ENCODE measurements at regions not wholly inside any gene's neighbourhood (a gene's known extent, or its start where the extent isn't known, plus 50 kb on each side); places are given as distances from the start of the nearest gene placed in this dataset.
A peak's percentile ranks its signal among the peaks of the same experiment; 100 is the strongest.

DNA sequence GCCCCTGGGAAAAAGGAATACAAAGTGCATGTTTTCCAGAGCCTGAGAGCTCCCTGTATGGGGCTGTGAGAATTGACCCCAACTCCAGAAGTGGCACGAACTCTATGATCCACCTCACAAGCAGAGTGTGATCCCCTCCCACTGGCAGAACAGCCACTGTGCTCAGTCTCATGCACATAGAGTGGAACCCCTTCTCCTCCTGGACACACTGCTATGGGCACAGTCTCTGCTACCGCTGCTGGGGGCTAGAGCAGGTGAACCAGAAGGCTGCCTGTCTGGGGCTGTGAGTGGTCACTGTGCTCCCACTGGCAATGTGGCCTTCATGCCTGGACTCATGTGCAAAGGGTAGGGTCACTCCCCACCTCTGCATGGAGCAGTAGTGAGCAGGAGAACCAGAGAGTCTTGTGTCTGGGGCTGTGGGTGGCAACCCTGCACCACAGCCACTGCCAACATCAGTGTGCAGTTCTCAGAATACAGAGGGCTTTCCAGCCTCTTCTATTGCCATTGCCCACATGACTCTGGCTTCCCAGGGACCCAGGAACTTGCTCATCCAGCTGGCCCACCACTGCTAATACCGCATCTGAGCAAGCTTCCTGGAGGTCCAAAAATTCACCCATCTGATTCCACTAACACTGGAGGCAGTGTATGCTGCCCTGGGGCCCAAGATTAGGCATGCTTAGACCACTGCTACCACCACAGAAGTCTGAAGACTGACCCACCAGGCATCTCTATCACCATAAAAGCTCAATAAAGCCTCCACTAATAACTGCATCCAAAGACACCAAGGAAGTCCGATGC lies 343.7 kb upstream of the SOX14 start:
- Mint-ChIP-seq H3K4me1 (no peaks in the 10 kb centered on the region), H3K27me3 (no peaks in the 10 kb centered on the region), H3K36me3 (no peaks in the 10 kb centered on the region), H3K9me3 (peaks cover 6 to 43% (median 28%) of the 10 kb centered on the region in 8 donors), H3K27ac (peak overlapping the region in 1 of 7 donors; percentile 73), H3K4me3 (no peak overlapping the region)
- intact Hi-C loops (cut with micrococcal nuclease), result no loop called here
- H3K4me1 ChIP-seq (ENCODE audit: insufficient read depth, low read length), result no peaks in the 10 kb centered on the region
- no peak overlapping the region for H3K27ac ChIP-seq (ENCODE audit: low read depth, low read length)
- ChIA-PET CTCF (ENCODE audit: partially characterized antibody) (no interaction called here), POLR2A (ENCODE audit: partially characterized antibody) (no interaction called here)
- no peaks in the 10 kb centered on the region for H3K27me3 ChIP-seq (ENCODE audit: insufficient read depth, low read length)
- DNase-seq, result no peak
- no peaks in the 10 kb centered on the region for H3K36me3 ChIP-seq (ENCODE audit: insufficient read depth, low read length)
- H3K4me3 ChIP-seq (ENCODE audit: low read length in 2 of 2), result no peak overlapping the region
- no peaks in the 10 kb centered on the region for H3K9me3 ChIP-seq (ENCODE audit: control insufficient read depth in 1 of 2, low read length in 2 of 2)

DNA sequence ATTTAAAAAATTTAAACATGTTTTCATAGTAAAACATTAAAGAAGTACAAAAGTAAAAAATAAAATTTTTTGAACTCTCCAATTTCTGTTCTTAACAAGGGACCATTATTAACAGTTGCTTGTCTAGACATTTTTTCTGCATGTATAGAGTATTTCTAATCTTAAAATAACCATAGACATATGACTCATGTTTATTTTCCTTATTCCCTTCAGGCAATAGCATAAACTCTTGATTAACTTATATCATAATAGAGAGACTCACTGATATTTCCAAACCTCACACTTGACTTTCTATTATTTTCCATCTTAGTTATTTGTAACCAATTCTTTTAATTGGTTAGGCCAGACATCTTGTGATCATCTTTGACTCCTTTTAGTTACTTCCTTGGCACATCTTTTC lies 325.6 kb upstream of the SOX14 start:
- Histone ChIP-seq H3K36me3 (ENCODE audit: insufficient read depth, low read length) (no peaks in the 10 kb centered on the region), H3K9me3 (ENCODE audit: control insufficient read depth in 1 of 2, low read length in 2 of 2) (no peaks in the 10 kb centered on the region), H3K27ac (ENCODE audit: low read depth, low read length) (no peak overlapping the region), H3K4me3 (ENCODE audit: low read length in 2 of 2) (no peak overlapping the region), H3K27me3 (ENCODE audit: insufficient read depth, low read length) (no peaks in the 10 kb centered on the region), H3K4me1 (ENCODE audit: insufficient read depth, low read length) (no peaks in the 10 kb centered on the region)
- intact Hi-C loops (cut with micrococcal nuclease), result no loop called here
- Mint-ChIP-seq H3K36me3 (no peaks in the 10 kb centered on the region), H3K9me3 (peaks cover 0 to 16% (median 5%) of the 10 kb centered on the region in 8 donors), H3K4me1 (no peaks in the 10 kb centered on the region), H3K4me3 (no peak overlapping the region), H3K27ac (no peak overlapping the region), H3K27me3 (no peaks in the 10 kb centered on the region)
- DNase-seq, result no peak
- ChIA-PET CTCF (ENCODE audit: partially characterized antibody) (no interaction called here), POLR2A (ENCODE audit: partially characterized antibody) (no interaction called here)

DNA sequence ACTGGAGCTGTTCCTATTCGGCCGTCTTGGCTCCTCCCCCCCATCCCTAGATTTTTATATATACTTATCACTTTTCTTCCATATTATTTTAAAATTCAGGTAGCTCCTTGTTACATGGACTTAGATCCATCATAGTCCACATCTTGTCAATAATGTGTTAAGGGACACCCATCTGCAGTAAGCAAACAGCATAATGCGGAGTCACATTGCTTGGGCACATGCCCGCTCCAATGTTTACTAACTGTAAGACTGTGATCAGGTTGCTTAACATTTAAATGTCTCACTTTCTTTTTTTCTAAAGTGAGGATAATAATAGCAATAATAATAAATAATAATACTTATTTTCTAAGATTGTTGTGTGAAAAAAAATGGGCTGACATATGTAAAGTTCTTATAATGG lies 303.2 kb upstream of the SOX14 start:
- DNase-seq, result no peak
- intact Hi-C loops (cut with micrococcal nuclease), result no loop called here
- no peak overlapping the region for H3K4me3 Mint-ChIP-seq
- H3K27ac ChIP-seq (ENCODE audit: low read depth, low read length), result no peak overlapping the region
- ChIA-PET POLR2A (ENCODE audit: partially characterized antibody) (no interaction called here), CTCF (ENCODE audit: partially characterized antibody) (no interaction called here)
- peaks cover 0 to 13% (median 5%) of the 10 kb centered on the region in 8 donors for H3K9me3 Mint-ChIP-seq
- no peaks in the 10 kb centered on the region for H3K9me3 ChIP-seq (ENCODE audit: control insufficient read depth in 1 of 2, low read length in 2 of 2)
- H3K4me3 ChIP-seq (ENCODE audit: low read length in 2 of 2), result no peak overlapping the region
- no peak overlapping the region for H3K27ac Mint-ChIP-seq
- H3K27me3 ChIP-seq (ENCODE audit: insufficient read depth, low read length), result no peaks in the 10 kb centered on the region
- no peaks in the 10 kb centered on the region for H3K36me3 ChIP-seq (ENCODE audit: insufficient read depth, low read length)
- no peaks in the 10 kb centered on the region for H3K36me3 Mint-ChIP-seq
- H3K4me1 Mint-ChIP-seq, result no peaks in the 10 kb centered on the region
- no peaks in the 10 kb centered on the region for H3K27me3 Mint-ChIP-seq
- H3K4me1 ChIP-seq (ENCODE audit: insufficient read depth, low read length), result no peaks in the 10 kb centered on the region

DNA sequence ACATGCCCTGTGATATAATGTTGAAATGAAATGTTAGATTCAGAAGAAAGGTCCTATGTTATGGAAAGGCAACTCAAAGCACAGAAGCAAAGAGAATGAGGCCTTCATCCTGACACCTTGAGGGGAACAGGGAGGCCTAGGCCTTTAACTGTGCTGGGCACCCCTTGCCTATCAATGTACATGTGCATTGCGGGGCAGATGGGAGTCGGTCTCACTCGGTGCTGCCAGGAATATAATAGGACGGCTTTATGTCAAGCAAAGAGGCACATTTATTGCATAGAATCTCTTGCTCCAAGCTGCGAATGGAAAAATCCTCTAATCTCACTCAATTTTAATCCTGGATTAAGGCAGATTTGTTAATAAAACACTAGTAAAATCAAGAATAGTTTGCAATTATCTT lies 301.0 kb upstream of the SOX14 start:
- no peaks in the 10 kb centered on the region for H3K4me1 ChIP-seq (ENCODE audit: insufficient read depth, low read length)
- H3K27ac Mint-ChIP-seq, result no peak overlapping the region
- H3K27me3 ChIP-seq (ENCODE audit: insufficient read depth, low read length), result no peaks in the 10 kb centered on the region
- no peaks in the 10 kb centered on the region for H3K4me1 Mint-ChIP-seq
- no peaks in the 10 kb centered on the region for H3K27me3 Mint-ChIP-seq
- H3K9me3 Mint-ChIP-seq, result peaks cover 0 to 13% (median 5%) of the 10 kb centered on the region in 8 donors
- no peaks in the 10 kb centered on the region for H3K9me3 ChIP-seq (ENCODE audit: control insufficient read depth in 1 of 2, low read length in 2 of 2)
- ChIA-PET CTCF (ENCODE audit: partially characterized antibody) (no interaction called here), POLR2A (ENCODE audit: partially characterized antibody) (no interaction called here)
- H3K36me3 ChIP-seq (ENCODE audit: insufficient read depth, low read length), result no peaks in the 10 kb centered on the region
- intact Hi-C loops (cut with micrococcal nuclease), result no loop called here
- no peak overlapping the region for H3K4me3 Mint-ChIP-seq
- H3K36me3 Mint-ChIP-seq, result no peaks in the 10 kb centered on the region
- DNase-seq, result no peak
- no peak overlapping the region for H3K4me3 ChIP-seq (ENCODE audit: low read length in 2 of 2)
- no peak overlapping the region for H3K27ac ChIP-seq (ENCODE audit: low read depth, low read length)

DNA sequence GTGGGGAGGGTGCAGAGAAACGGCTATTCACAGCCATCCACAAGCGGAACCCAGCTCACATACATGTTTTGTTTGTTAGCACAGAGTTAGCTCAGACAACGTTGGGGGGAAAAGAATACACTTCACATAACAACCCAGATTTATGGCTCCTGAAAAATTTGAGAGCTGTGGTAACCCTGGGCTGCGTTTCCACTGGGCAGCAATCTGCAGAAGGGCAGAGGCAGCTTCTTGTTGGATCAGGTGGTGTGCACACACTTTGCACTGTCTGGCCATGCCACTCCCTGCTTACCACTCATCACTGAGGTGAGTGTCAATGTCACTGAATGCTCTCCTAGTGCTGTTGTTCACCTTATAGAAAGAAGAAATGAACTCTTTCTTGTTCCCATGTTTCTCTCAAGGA lies 299.8 kb upstream of the SOX14 start:
- H3K27ac Mint-ChIP-seq, result no peak overlapping the region
- Histone ChIP-seq H3K27me3 (ENCODE audit: insufficient read depth, low read length) (no peaks in the 10 kb centered on the region), H3K9me3 (ENCODE audit: control insufficient read depth in 1 of 2, low read length in 2 of 2) (no peaks in the 10 kb centered on the region), H3K4me1 (ENCODE audit: insufficient read depth, low read length) (no peaks in the 10 kb centered on the region), H3K27ac (ENCODE audit: low read depth, low read length) (no peak overlapping the region), H3K4me3 (ENCODE audit: low read length in 2 of 2) (no peak overlapping the region), H3K36me3 (ENCODE audit: insufficient read depth, low read length) (no peaks in the 10 kb centered on the region)
- ChIA-PET POLR2A (ENCODE audit: partially characterized antibody) (no interaction called here), CTCF (ENCODE audit: partially characterized antibody) (no interaction called here)
- DNase-seq, result no peak
- H3K36me3 Mint-ChIP-seq, result no peaks in the 10 kb centered on the region
- intact Hi-C loops (cut with micrococcal nuclease), result no loop called here
- no peak overlapping the region for H3K4me3 Mint-ChIP-seq
- no peaks in the 10 kb centered on the region for H3K27me3 Mint-ChIP-seq
- H3K4me1 Mint-ChIP-seq, result no peaks in the 10 kb centered on the region
- H3K9me3 Mint-ChIP-seq, result peaks cover 0 to 13% (median 5%) of the 10 kb centered on the region in 8 donors

DNA sequence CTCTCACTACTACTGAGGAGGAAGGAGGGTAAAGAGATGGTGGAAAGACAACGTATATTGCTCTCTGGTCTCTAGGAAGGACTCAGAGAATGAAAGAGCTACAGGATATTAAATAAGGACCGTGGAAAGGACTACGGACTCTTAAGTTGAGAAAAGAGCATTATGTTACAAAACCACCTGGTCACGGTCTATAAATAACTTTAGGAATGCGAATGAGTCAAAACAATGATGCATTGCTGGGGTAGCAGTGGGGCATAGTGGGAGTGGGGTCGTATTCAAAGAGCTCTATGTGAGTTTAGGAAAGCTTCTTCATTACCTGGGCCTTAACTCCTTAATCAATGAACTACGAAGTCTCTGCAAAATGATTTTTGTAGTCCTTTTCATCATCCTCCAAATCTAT lies 295.7 kb upstream of the SOX14 start:
- H3K4me1 ChIP-seq (ENCODE audit: insufficient read depth, low read length), result no peaks in the 10 kb centered on the region
- Mint-ChIP-seq H3K4me3 (no peak overlapping the region), H3K27ac (no peak overlapping the region), H3K27me3 (no peaks in the 10 kb centered on the region), H3K9me3 (peaks cover 0 to 4% (median under 1%) of the 10 kb centered on the region in 8 donors), H3K36me3 (no peaks in the 10 kb centered on the region), H3K4me1 (no peaks in the 10 kb centered on the region)
- H3K27me3 ChIP-seq (ENCODE audit: insufficient read depth, low read length), result no peaks in the 10 kb centered on the region
- ChIA-PET POLR2A (ENCODE audit: partially characterized antibody) (no interaction called here), CTCF (ENCODE audit: partially characterized antibody) (no interaction called here)
- H3K27ac ChIP-seq (ENCODE audit: low read depth, low read length), result no peak overlapping the region
- no peak overlapping the region for H3K4me3 ChIP-seq (ENCODE audit: low read length in 2 of 2)
- H3K9me3 ChIP-seq (ENCODE audit: control insufficient read depth in 1 of 2, low read length in 2 of 2), result no peaks in the 10 kb centered on the region
- DNase-seq, result no peak
- intact Hi-C loops (cut with micrococcal nuclease), result no loop called here
- H3K36me3 ChIP-seq (ENCODE audit: insufficient read depth, low read length), result no peaks in the 10 kb centered on the region

DNA sequence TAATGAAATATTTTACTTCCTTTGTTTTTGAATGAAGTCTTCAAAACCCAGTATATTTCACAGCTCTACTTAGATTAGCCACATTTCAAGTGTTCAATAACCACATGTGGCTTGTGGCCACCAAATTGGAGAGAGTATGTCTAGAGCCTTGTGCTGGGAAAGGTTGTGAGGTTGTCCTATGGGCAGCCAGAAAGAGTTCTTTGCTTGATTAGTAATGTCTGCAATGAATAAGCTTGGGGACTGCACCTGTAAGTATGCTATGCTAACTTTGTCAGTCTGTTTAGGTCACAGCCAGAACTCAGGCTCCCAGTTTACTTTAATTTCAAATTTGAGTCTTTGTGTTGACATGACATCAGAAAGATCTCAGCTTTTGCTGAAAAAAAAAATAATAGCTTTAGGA lies 294.9 kb upstream of the SOX14 start:
- H3K36me3 ChIP-seq (ENCODE audit: insufficient read depth, low read length), result no peaks in the 10 kb centered on the region
- H3K27me3 Mint-ChIP-seq, result no peaks in the 10 kb centered on the region
- H3K4me1 ChIP-seq (ENCODE audit: insufficient read depth, low read length), result no peaks in the 10 kb centered on the region
- CTCF ChIA-PET (ENCODE audit: partially characterized antibody), result no interaction called here
- H3K4me3 ChIP-seq (ENCODE audit: low read length in 2 of 2), result no peak overlapping the region
- DNase-seq, result no peak
- intact Hi-C loops (cut with micrococcal nuclease), result no loop called here
- no peaks in the 10 kb centered on the region for H3K9me3 ChIP-seq (ENCODE audit: control insufficient read depth in 1 of 2, low read length in 2 of 2)
- no peak overlapping the region for H3K4me3 Mint-ChIP-seq
- H3K4me1 Mint-ChIP-seq, result no peaks in the 10 kb centered on the region
- no peak overlapping the region for H3K27ac Mint-ChIP-seq
- no peak overlapping the region for H3K27ac ChIP-seq (ENCODE audit: low read depth, low read length)
- H3K36me3 Mint-ChIP-seq, result no peaks in the 10 kb centered on the region
- no peaks in the 10 kb centered on the region for H3K27me3 ChIP-seq (ENCODE audit: insufficient read depth, low read length)
- POLR2A ChIA-PET (ENCODE audit: partially characterized antibody), result no interaction called here
- H3K9me3 Mint-ChIP-seq, result peaks cover 0 to 4% (median under 1%) of the 10 kb centered on the region in 8 donors

DNA sequence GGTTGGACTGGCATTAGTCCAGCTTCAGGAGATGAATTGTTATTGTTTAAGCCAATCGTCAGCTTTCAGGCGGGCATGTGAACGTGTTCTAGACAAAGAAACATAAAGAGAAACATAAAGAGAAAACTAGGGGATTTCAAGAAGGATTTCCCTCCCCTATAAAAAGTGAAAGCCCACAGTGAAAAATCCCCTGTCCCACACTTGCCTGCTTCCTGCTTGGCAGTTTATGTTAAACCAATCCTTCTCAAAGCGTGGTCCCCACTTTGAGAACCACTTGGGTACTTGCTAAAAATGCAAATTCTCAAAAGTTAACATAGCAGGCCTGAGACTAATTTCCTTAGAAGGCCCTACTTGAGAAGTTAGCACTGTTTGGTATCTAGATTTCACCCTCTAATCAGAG lies 293.0 kb upstream of the SOX14 start:
- Mint-ChIP-seq H3K36me3 (no peaks in the 10 kb centered on the region), H3K4me3 (no peak overlapping the region), H3K4me1 (no peaks in the 10 kb centered on the region), H3K27ac (no peak overlapping the region), H3K9me3 (peaks cover 0 to 10% (median under 1%) of the 10 kb centered on the region in 8 donors), H3K27me3 (no peaks in the 10 kb centered on the region)
- POLR2A ChIA-PET (ENCODE audit: partially characterized antibody), result no interaction called here
- Histone ChIP-seq H3K27me3 (ENCODE audit: insufficient read depth, low read length) (no peaks in the 10 kb centered on the region), H3K36me3 (ENCODE audit: insufficient read depth, low read length) (no peaks in the 10 kb centered on the region), H3K27ac (ENCODE audit: low read depth, low read length) (no peak overlapping the region), H3K9me3 (ENCODE audit: control insufficient read depth in 1 of 2, low read length in 2 of 2) (no peaks in the 10 kb centered on the region), H3K4me3 (ENCODE audit: low read length in 2 of 2) (no peak overlapping the region), H3K4me1 (ENCODE audit: insufficient read depth, low read length) (no peaks in the 10 kb centered on the region)
- CTCF ChIA-PET (ENCODE audit: partially characterized antibody), result no interaction called here
- no peak for DNase-seq
- intact Hi-C loops (cut with micrococcal nuclease), result no loop called here

Data from CD4-positive, alpha-beta memory T cell (primary cell).